ENCODE measurements at regions not wholly inside any gene's neighbourhood (a gene's known extent, or its start where the extent isn't known, plus 50 kb on each side); places are given as distances from the start of the nearest gene placed in this dataset.
"Not testable (repeated sequence)": the region's sequence is repeated elsewhere in the genome, so short reads cannot be mapped to it uniquely, and the experiment has no call there.

- no peak for DNase-seq (ENCODE audit: low spot score)
Measured at GRCh38 chr10:16234916-16235315, 201.9 kb upstream of the PTER start.

- no peak for DNase-seq (ENCODE audit: low spot score)
Measured at GRCh38 chr10:16242446-16242845, 194.4 kb upstream of the PTER start.

- DNase-seq (ENCODE audit: low spot score), result no peak
Measured at GRCh38 chr10:16242859-16243613, 193.8 kb upstream of the PTER start.

GRCh38 chr10:16250136-16250535 is 186.7 kb upstream of the PTER start:
- DNase-seq (ENCODE audit: low spot score), result not testable (repeated sequence)

- DNase-seq (ENCODE audit: low spot score), result no peak
Measured at GRCh38 chr10:16256336-16256735, 180.5 kb upstream of the PTER start.

GRCh38 chr10:16258291-16259040 is 178.3 kb upstream of the PTER start:
- no peak for DNase-seq (ENCODE audit: low spot score)

GRCh38 chr10:16259726-16260125 is 177.1 kb upstream of the PTER start:
- DNase-seq (ENCODE audit: low spot score), result no peak

GRCh38 chr10:16260388-16260787 is 176.4 kb upstream of the PTER start:
- DNase-seq (ENCODE audit: low spot score), result no peak

GRCh38 chr10:16271571-16271970 is 165.2 kb upstream of the PTER start:
- no peak for DNase-seq (ENCODE audit: low spot score)

GRCh38 chr10:16274911-16275310 is 161.9 kb upstream of the PTER start:
- DNase-seq (ENCODE audit: low spot score), result no peak

- no peak for DNase-seq (ENCODE audit: low spot score)
Measured at GRCh38 chr10:16280595-16280994, 156.2 kb upstream of the PTER start.

GRCh38 chr10:16292366-16292765 is 144.4 kb upstream of the PTER start:
- no peak for DNase-seq (ENCODE audit: low spot score)

GRCh38 chr10:16297069-16297468 is 139.7 kb upstream of the PTER start:
- no peak for DNase-seq (ENCODE audit: low spot score)

GRCh38 chr10:16297642-16298041 is 139.2 kb upstream of the PTER start:
- peak; percentile 30 for DNase-seq (ENCODE audit: low spot score)

GRCh38 chr10:16304311-16304710 is 132.5 kb upstream of the PTER start:
- no peak for DNase-seq (ENCODE audit: low spot score)

- no peak for DNase-seq (ENCODE audit: low spot score)
Measured at GRCh38 chr10:16310440-16310839, 126.4 kb upstream of the PTER start.

- no peak for DNase-seq (ENCODE audit: low spot score)
Measured at GRCh38 chr10:16314259-16314658, 122.6 kb upstream of the PTER start.

GRCh38 chr10:16316733-16317390 is 119.9 kb upstream of the PTER start:
- no peak for DNase-seq (ENCODE audit: low spot score)

- no peak for DNase-seq (ENCODE audit: low spot score)
Measured at GRCh38 chr10:16341637-16342036, 95.2 kb upstream of the PTER start.

GRCh38 chr10:16348891-16349290 is 87.9 kb upstream of the PTER start:
- DNase-seq (ENCODE audit: low spot score), result no peak

GRCh38 chr10:16352146-16352545 is 84.7 kb upstream of the PTER start:
- no peak for DNase-seq (ENCODE audit: low spot score)

GRCh38 chr10:16360001-16360400 is 76.8 kb upstream of the PTER start:
- DNase-seq (ENCODE audit: low spot score), result no peak

GRCh38 chr10:16360425-16360824 is 76.4 kb upstream of the PTER start:
- DNase-seq (ENCODE audit: low spot score), result no peak
